Jurkat, Clone E6-1 (cell line): ENCODE measurements at regions not wholly inside any gene's neighbourhood (a gene's known extent, or its start where the extent isn't known, plus 50 kb on each side); places are given as distances from the start of the nearest gene placed in this dataset.
"Not testable (repeated sequence)": the region's sequence is repeated elsewhere in the genome, so short reads cannot be mapped to it uniquely, and the experiment has no call there.

Source experiments
- DNase-seq: peaks from one replicate; pipeline ENCODE4 v3.0.0-alpha.2; 2011; ENCODE audit warnings: low read depth, low spot score
- H3K4me3 ChIP-seq: 2 replicates; pipeline ENCODE4 v1.5.1; 2011; ENCODE audit warnings: mild to moderate bottlenecking, low read length, control low read depth, moderate library complexity

DNA sequence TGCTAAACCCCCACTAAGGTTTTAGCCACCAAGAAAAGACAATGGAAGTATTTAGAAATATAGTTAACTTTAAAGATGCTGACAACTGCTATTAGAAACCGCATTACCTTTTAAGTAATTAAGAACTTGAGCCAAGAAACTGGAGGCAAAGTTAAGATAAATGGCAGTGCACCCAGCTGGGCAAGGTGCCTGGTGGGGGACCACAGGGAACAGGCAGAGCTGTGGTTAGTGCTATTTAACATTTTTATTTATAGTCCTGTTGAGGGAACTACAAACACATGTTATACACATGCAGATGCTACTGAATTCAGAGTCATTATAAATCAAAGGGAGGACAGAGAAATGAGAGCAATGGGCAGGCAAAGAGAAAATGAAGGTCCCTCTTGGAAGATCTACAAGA is 447.9 kb downstream of the TFAP2B start:
- no peak overlapping the region for H3K4me3 ChIP-seq
- no peak for DNase-seq

DNA sequence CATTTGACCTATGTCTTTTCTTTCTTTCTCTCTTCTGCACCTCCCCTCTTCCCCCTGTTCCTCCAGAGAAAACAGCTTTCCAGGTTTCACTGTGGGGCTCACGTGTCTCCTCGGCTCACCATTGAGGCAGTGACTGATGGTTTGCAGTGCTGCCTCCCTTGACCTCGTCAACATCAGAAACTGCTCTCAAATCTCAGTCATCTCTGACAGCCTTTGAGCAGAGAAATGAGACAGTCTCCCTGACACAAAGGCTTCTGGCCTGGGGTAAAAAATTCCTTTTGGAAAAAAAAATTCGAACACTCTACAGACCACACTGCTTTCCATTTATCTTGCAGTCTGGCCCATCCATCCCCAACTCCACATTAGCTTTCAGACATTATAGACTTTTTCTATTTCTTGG is 450.0 kb downstream of the TFAP2B start:
- no peak overlapping the region for H3K4me3 ChIP-seq
- no peak for DNase-seq

GRCh38 chr6:51269876-51270275 is 451.2 kb downstream of the TFAP2B start:
- no peak overlapping the region for H3K4me3 ChIP-seq
- DNase-seq = no peak

DNA sequence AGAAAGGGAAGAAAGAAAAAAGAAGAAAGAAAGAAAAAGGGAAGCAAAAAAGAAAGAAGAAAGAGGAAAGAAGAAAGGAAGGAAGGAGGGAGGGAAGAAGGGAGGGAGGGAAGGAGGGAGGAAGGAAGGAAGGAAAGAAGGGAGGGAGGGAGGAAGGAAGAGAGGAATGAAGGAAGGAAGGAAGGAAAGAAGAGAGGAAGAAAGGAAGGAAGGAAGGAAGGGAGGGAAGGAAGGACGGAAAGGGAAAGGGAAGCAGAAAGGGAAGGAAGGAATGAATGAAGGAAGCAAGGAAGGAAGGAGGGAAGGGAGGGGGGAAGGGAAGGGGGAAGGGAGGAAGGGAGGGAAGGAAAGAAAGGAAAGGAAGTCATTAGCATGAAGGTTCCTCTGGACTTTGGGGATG is 452.9 kb downstream of the TFAP2B start:
- DNase-seq = no peak
- no peak overlapping the region for H3K4me3 ChIP-seq

GRCh38 chr6:51273228-51273961 is 454.7 kb downstream of the TFAP2B start:
- no peak overlapping the region for H3K4me3 ChIP-seq
- no peak for DNase-seq

- DNase-seq = no peak
Measured at GRCh38 chr6:51277474-51277873, 458.8 kb downstream of the TFAP2B start.

DNA sequence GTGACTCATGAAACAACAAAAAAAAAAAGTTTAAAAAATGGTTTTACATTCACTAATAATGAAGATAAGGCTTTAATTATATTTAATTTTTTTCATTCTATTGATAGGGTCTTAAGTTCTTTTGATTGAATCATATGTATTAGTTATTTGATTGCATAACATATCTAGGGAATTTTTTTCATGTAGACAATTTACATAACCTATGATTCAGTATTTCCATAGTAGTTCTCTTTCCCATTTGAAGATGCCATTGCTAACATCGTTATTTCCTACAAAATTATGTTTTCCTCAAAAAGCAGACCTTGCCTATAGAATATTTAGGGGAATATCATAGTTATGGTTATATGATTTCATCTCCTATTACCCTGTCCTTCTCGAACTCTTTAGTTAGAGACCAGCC is 463.4 kb downstream of the TFAP2B start:
- H3K4me3 ChIP-seq = no peak overlapping the region

More at GRCh38 chr6:51277474-51277873, 458.8 kb downstream of the TFAP2B start:
- H3K4me3 ChIP-seq = no peak overlapping the region

DNA sequence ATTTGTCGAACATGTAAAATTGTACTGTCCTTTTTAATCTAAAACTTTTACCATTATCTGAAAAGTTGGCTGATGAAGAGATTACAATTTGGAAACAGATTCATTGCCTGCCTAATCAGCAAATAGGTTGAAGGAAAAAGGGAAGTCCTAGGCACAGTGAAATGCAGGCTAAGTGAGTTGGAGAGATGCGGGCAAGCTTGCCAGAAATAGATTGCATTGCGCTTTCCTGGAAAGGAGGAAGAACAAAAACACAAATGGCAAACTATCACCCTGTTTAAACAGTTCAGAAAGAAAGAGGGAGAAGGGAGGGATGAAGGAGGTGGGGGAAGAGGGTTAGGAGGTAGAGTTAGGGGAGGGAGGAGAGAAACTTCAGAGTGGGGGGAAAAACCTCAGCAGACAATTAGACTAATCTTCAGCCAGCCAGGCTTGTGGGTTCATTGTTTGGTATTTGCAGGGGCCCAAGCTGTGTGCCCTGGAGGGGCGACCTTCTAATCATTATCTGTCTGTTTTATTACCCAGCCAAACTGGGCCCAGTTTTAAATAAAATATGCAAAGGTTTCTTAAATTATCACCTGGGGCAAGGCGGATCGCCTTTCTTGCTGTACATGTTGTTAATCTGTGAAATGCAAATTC is 465.2 kb downstream of the TFAP2B start:
- no peak overlapping the region for H3K4me3 ChIP-seq
- no peak for DNase-seq

More for the DNA sequence above, 463.4 kb downstream of the TFAP2B start:
- DNase-seq = no peak

DNA sequence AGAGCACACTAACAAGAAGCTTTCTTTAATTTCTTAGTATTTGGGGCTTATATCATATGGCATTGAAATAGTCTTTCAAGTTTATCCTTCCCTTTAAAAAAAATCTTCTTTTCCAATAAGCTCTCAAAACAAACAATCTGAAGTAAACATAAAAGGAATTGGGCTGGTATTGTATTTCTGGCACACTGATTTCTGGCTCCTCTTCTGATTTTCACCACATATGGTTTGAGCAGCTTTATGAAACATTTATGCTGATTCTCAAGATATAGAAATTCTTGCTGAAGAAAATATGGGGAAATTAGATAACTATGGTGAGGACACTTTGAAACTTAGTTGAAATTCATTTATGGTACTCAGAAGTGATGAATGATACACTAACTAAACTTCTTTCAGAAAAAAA is 467.2 kb downstream of the TFAP2B start:
- no peak for DNase-seq
- H3K4me3 ChIP-seq = no peak overlapping the region

- H3K4me3 ChIP-seq = no peak overlapping the region
- DNase-seq = no peak
Measured at GRCh38 chr6:51289041-51289440, 470.4 kb downstream of the TFAP2B start.

GRCh38 chr6:51292659-51293058 is 474.0 kb downstream of the TFAP2B start:
- DNase-seq = no peak
- no peak overlapping the region for H3K4me3 ChIP-seq

GRCh38 chr6:51299621-51300380 is 481.1 kb downstream of the TFAP2B start:
- DNase-seq = no peak
- H3K4me3 ChIP-seq = no peak overlapping the region

DNA sequence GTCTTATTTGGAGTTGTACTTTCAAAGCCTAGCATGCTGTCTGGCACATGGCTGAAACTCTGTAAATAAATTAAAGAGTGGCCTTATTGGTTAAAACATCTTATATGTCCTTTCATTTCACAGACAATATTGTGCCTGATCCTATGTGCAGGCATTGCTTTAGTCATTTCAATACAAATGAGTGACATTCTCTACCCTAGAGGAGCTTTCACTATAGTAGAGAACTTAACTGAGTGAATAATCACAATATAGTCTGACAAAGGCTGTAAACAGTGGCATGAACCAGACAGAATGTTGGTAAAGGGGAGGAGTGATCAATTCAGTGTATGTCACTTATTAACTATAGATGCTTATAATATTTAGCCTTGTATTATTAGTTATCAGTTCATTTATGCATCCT is 481.8 kb downstream of the TFAP2B start:
- no peak for DNase-seq
- H3K4me3 ChIP-seq = no peak overlapping the region

DNA sequence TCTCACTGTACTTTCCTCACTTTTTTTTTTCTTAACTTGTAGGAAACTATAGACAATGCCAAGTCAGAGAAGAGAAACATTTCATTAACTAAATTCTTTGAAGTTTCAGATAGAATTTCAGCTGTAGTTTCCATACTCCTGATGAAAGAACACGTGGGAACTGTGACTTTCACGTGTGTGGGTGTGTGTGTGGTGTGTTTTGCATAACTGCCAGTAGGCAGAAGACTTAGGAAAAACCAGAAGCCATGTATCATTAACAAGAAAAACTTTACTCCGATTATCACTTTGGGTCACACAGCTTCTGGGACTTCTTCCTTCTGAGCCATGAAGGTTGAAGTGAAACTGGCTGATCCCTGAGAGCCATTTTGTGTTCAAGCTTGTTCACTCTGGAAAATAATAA is 483.3 kb downstream of the TFAP2B start:
- no peak overlapping the region for H3K4me3 ChIP-seq
- no peak for DNase-seq

- no peak overlapping the region for H3K4me3 ChIP-seq
- no peak for DNase-seq
Measured at GRCh38 chr6:51302431-51302830, 483.8 kb downstream of the TFAP2B start.

DNA sequence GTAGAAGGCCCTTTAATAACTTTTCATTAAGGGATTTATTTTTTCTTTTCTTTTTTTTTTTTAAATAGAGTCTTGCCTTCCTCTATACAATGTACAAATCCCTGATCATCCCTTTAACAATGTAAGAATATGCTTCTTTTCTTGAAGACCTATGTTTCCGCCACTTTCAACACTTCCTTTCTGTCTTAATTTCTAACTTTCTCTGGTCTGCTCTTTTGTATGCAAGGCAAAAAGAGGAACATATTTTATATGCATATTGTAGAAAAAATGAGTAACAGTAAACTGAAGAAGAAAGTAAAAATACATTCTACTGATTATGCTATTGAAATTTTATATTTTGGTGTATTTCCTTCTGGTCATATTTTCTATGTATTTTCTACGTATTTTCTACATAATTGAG is 484.7 kb downstream of the TFAP2B start:
- DNase-seq = no peak
- H3K4me3 ChIP-seq = no peak overlapping the region

GRCh38 chr6:51314965-51315364 is 496.3 kb downstream of the TFAP2B start:
- no peak for DNase-seq
- H3K4me3 ChIP-seq = no peak overlapping the region

- no peak overlapping the region for H3K4me3 ChIP-seq
- DNase-seq = no peak
Measured at GRCh38 chr6:51318674-51319073, 500.0 kb downstream of the TFAP2B start.

- H3K4me3 ChIP-seq, DNase-seq: not testable (repeated sequence)
Measured at GRCh38 chr6:51321477-51321876, 502.8 kb downstream of the TFAP2B start.

DNA sequence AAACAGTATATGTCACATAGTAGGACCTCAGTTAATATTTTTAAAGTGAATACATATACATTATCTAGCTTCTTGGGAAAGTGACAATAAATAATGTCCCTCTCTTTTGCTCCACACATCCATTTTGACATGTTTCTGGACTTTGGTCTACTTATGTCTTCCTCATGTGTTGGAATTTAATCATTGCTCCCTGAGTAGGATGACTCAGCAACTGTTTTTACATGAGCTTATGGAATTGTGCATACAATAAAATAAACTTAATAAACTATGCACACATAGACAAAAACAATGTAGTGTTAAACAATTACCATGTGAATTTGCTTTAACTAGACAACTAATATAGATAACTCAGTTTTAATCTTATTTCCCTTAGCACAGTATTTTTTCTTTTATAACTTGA is 503.8 kb downstream of the TFAP2B start:
- H3K4me3 ChIP-seq = no peak overlapping the region
- DNase-seq = no peak
